Vagina (tissue), 2 donors: ENCODE measurements at regions not wholly inside any gene's neighbourhood (a gene's known extent, or its start where the extent isn't known, plus 50 kb on each side); places are given as distances from the start of the nearest gene placed in this dataset.

Experiments used
- DNase-seq, 2 donors: peaks; one replicate each; pipeline ENCODE4 v3.0.0-alpha.2; 2017; ENCODE audit errors: extremely low spot score in 2 of 2
- H3K27ac ChIP-seq: fragments of 200-600 bp; sonication (generic); one replicate; pipeline ENCODE4 v1.5.1; 2019
- H3K27me3 ChIP-seq: fragments of 200-600 bp; sonication (generic); one replicate; pipeline ENCODE4 v1.5.1; 2019
- H3K36me3 ChIP-seq, 2 donors: fragments of 200-600 bp; sonication (generic); one replicate each; pipeline ENCODE4 v1.5.1; 2017 to 2019
- H3K4me1 ChIP-seq: fragments of 200-600 bp; sonication (generic); one replicate; pipeline ENCODE4 v1.5.1; 2019
- H3K4me3 ChIP-seq, 2 donors: fragments of 200-600 bp; sonication (generic); 1 replicate in 1 of 2; 2 replicates in 1 of 2; pipeline ENCODE4 v1.5.1; 2016 to 2019
- H3K9me3 ChIP-seq: fragments of 200-600 bp; sonication (generic); one replicate; pipeline ENCODE4 v1.5.1; 2019
- CTCF ChIP-seq, 3 experiments: fragments of 450-650 bp in 2 of 3; fragments of 200-600 bp in 1 of 3; sonication (generic) in 1 of 3; IDR thresholded peaks; one replicate each; pipeline ENCODE4 v1.5.1; 2017 to 2019; ENCODE audit warnings: antibody characterized with exemption in 3 of 3, mild to moderate bottlenecking in 2 of 3, moderate library complexity in 2 of 3
- POLR2A ChIP-seq, 2 donors: fragments of 450-650 bp; IDR thresholded peaks; one replicate each; pipeline ENCODE4 v1.6.1; 2017; ENCODE audit warnings: antibody characterized with exemption in 2 of 2, mild to moderate bottlenecking in 2 of 2, moderate library complexity in 2 of 2
- POLR2AphosphoS5 ChIP-seq, 2 donors: sonication (generic); formaldehyde crosslinking; IDR thresholded peaks; one replicate each; pipeline ENCODE4 v1.9.0; 2017; ENCODE audit warnings: antibody characterized with exemption in 2 of 2, mild to moderate bottlenecking in 2 of 2, low read depth in 1 of 2; ENCODE audit not compliant: insufficient read depth in 1 of 2
- intact Hi-C: fragments of 100-400 bp; cut with DNase I; formaldehyde crosslinking; loops from one replicate; pipeline ENCODE4 v1.15.1; 2023

GRCh38 chr19:5260381-5260967 lies 80.1 kb downstream of the PTPRS start:
- TF ChIP-seq POLR2A (IDR thresholded peaks at IDR 0.05) = no peak
- TF ChIP-seq POLR2AphosphoS5 (IDR thresholded peaks at IDR 0.05; ENCODE audit: insufficient read depth in 1 of 2, low read depth in 1 of 2) = no peak
- no peak for TF ChIP-seq CTCF (IDR thresholded peaks at IDR 0.05)
- no peak for DNase-seq
- no peaks in the 10 kb centered on the region for H3K27me3 ChIP-seq
- intact Hi-C loops = no loop called here
- no peak overlapping the region for H3K4me3 ChIP-seq
- H3K4me1 ChIP-seq = peaks cover 8% of the 10 kb centered on the region
- peak overlapping the region; percentile 61 for H3K27ac ChIP-seq
- peaks cover 2% of the 10 kb centered on the region for H3K9me3 ChIP-seq
- H3K36me3 ChIP-seq = peaks cover 6 to 50% of the 10 kb centered on the region in 2 donors

GRCh38 chr19:5259750-5260149 lies 80.9 kb downstream of the PTPRS start:
- Histone ChIP-seq H3K4me1 (peaks cover 8% of the 10 kb centered on the region), H3K9me3 (peaks cover 7% of the 10 kb centered on the region), H3K27me3 (no peaks in the 10 kb centered on the region), H3K27ac (no peak overlapping the region), H3K4me3 (no peak overlapping the region), H3K36me3 (peaks cover 6 to 55% of the 10 kb centered on the region in 2 donors)
- intact Hi-C loops = no loop called here
- no peak for TF ChIP-seq POLR2A (IDR thresholded peaks at IDR 0.05)
- no peak for TF ChIP-seq CTCF (IDR thresholded peaks at IDR 0.05)
- TF ChIP-seq POLR2AphosphoS5 (IDR thresholded peaks at IDR 0.05; ENCODE audit: insufficient read depth in 1 of 2, low read depth in 1 of 2) = no peak
- DNase-seq = no peak

- no peaks in the 10 kb centered on the region for H3K27me3 ChIP-seq
- peaks cover 9% of the 10 kb centered on the region for H3K9me3 ChIP-seq
- DNase-seq = no peak
- intact Hi-C loops = no loop called here
- no peak overlapping the region for H3K4me3 ChIP-seq
- H3K27ac ChIP-seq = no peak overlapping the region
- no peak for TF ChIP-seq POLR2A (IDR thresholded peaks at IDR 0.05)
- no peak for TF ChIP-seq CTCF (IDR thresholded peaks at IDR 0.05)
- no peak for TF ChIP-seq POLR2AphosphoS5 (IDR thresholded peaks at IDR 0.05; ENCODE audit: insufficient read depth in 1 of 2, low read depth in 1 of 2)
- H3K4me1 ChIP-seq = peaks cover 14% of the 10 kb centered on the region
- peaks cover 6 to 56% of the 10 kb centered on the region in 2 donors for H3K36me3 ChIP-seq
Measured at GRCh38 chr19:5257155-5258045, 83.2 kb downstream of the PTPRS start.

- no peak overlapping the region for H3K27ac ChIP-seq
- no peak for DNase-seq
- H3K4me3 ChIP-seq = no peak overlapping the region
- H3K9me3 ChIP-seq = peaks cover 9% of the 10 kb centered on the region
- no peaks in the 10 kb centered on the region for H3K27me3 ChIP-seq
- TF ChIP-seq POLR2AphosphoS5 (IDR thresholded peaks at IDR 0.05; ENCODE audit: insufficient read depth in 1 of 2, low read depth in 1 of 2) (no peak), CTCF (IDR thresholded peaks at IDR 0.05) (no peak), POLR2A (IDR thresholded peaks at IDR 0.05) (no peak)
- intact Hi-C loops = no loop called here
- H3K4me1 ChIP-seq = peaks cover 10% of the 10 kb centered on the region
- peaks cover 6 to 49% of the 10 kb centered on the region in 2 donors for H3K36me3 ChIP-seq
Measured at GRCh38 chr19:5255602-5256231, 84.9 kb downstream of the PTPRS start.
